Right lobe of liver (tissue), 4 donors: ENCODE measurements at regions not wholly inside any gene's neighbourhood (a gene's known extent, or its start where the extent isn't known, plus 50 kb on each side); places are given as distances from the start of the nearest gene placed in this dataset.

Experiments
- POLR2A ChIP-seq: fragments of 450-650 bp; IDR thresholded peaks from one replicate; pipeline ENCODE4 v1.6.1; 2017; ENCODE audit warnings: antibody characterized with exemption, mild to moderate bottlenecking
- TF ChIP-seq, protein P1 (sequence below), 4 donors: fragments of 200-600 bp in 3 of 4; fragments of 450-650 bp in 1 of 4; IDR thresholded peaks; one replicate each; pipeline versions ENCODE4 v1.5.1 to v1.8.0; 2016 to 2022; ENCODE audit warnings: antibody characterized with exemption in 4 of 4, mild to moderate bottlenecking in 2 of 4
- donor health status: DM: no; HTN: no; CAD: no.
- donor health status: DM: no; HTN: no; CAD: no.
- donor health status: DM: no; HTN: yes; CAD: no.

DNA sequence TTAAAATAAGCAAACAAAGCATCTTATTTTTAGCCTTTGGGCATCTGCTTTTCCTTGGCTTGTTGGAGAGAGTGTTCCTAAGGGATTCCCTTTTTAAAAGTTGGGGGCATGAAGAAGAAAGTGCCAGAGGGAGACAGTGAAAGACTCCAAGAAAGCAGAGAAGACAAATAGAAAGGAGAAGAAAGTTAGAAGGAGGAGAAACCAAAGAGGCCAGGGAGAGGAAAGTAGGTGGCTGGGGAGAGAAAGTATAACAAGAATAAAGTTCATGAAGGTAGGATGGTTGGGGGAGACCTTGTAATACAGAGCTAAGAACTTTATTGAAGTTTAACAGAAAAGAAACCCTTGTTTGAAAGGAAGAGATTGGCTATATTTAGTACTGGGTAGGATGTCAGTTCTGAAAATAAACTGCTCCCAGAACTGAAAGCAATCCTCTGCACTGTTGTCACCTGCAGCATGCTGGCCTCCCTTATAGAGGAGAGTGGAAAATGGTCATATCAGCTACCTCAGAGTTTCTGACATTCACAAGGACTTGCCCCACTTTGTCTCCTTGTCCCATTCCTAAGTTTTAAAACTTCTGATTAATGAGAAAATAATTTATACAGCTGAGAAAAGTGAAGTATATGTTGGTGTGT, 125.3 kb upstream of the VAMP7 start:
- TF ChIP-seq, protein P1, sequence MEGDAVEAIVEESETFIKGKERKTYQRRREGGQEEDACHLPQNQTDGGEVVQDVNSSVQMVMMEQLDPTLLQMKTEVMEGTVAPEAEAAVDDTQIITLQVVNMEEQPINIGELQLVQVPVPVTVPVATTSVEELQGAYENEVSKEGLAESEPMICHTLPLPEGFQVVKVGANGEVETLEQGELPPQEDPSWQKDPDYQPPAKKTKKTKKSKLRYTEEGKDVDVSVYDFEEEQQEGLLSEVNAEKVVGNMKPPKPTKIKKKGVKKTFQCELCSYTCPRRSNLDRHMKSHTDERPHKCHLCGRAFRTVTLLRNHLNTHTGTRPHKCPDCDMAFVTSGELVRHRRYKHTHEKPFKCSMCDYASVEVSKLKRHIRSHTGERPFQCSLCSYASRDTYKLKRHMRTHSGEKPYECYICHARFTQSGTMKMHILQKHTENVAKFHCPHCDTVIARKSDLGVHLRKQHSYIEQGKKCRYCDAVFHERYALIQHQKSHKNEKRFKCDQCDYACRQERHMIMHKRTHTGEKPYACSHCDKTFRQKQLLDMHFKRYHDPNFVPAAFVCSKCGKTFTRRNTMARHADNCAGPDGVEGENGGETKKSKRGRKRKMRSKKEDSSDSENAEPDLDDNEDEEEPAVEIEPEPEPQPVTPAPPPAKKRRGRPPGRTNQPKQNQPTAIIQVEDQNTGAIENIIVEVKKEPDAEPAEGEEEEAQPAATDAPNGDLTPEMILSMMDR (IDR thresholded peaks at IDR 0.05), result no peak
- no peak for TF ChIP-seq POLR2A
